Duodenal mucosa (tissue), 2 donors: ENCODE measurements at regions not wholly inside any gene's neighbourhood (a gene's known extent, or its start where the extent isn't known, plus 50 kb on each side); places are given as distances from the start of the nearest gene placed in this dataset.
"Not testable (repeated sequence)": the region's sequence is repeated elsewhere in the genome, so short reads cannot be mapped to it uniquely, and the experiment has no call there.

Experiments used
- H3K27ac ChIP-seq: one replicate; pipeline ENCODE4 v1.7.0; 2013; ENCODE audit warnings: low read depth, low read length
- H3K27me3 ChIP-seq, 2 donors: one replicate each; pipeline ENCODE4 v1.7.0; 2013; ENCODE audit warnings: low read length in 2 of 2, control low read depth in 1 of 2; ENCODE audit not compliant: insufficient read depth in 2 of 2, control insufficient read depth in 1 of 2
- H3K36me3 ChIP-seq, 2 donors: one replicate each; pipeline ENCODE4 v1.7.0; 2013; ENCODE audit warnings: low read length in 2 of 2, control low read depth in 1 of 2; ENCODE audit not compliant: insufficient read depth in 2 of 2, control insufficient read depth in 1 of 2
- H3K4me1 ChIP-seq, 2 donors: one replicate each; pipeline ENCODE4 v1.7.0; 2013; ENCODE audit warnings: low read length in 2 of 2, control low read depth in 1 of 2; ENCODE audit not compliant: insufficient read depth in 2 of 2, control insufficient read depth in 1 of 2
- H3K4me3 ChIP-seq, 2 donors: one replicate each; pipeline ENCODE4 v1.7.0; 2013; ENCODE audit warnings: low read length in 2 of 2, low read depth in 1 of 2
- H3K9ac ChIP-seq, 2 donors: one replicate each; pipeline ENCODE4 v1.7.0; 2013; ENCODE audit warnings: low read length in 2 of 2, low read depth in 1 of 2
- H3K9me3 ChIP-seq, 2 donors: one replicate each; pipeline ENCODE4 v1.7.0; 2013; ENCODE audit warnings: low read length in 2 of 2, control low read depth in 1 of 2; ENCODE audit not compliant: control insufficient read depth in 1 of 2

- Histone ChIP-seq H3K36me3 (no peaks in the 10 kb centered on the region), H3K27me3 (no peaks in the 10 kb centered on the region), H3K27ac (no peak overlapping the region), H3K4me3 (no peak overlapping the region), H3K9me3 (peaks cover 0 to 3% of the 10 kb centered on the region in 2 donors), H3K4me1 (no peaks in the 10 kb centered on the region), H3K9ac (no peak overlapping the region)
Measured at GRCh38 chr2:221897718-221898117, 325.6 kb upstream of the EPHA4 start.

- no peaks in the 10 kb centered on the region for H3K4me1 ChIP-seq
- H3K27me3 ChIP-seq: no peaks in the 10 kb centered on the region
- no peaks in the 10 kb centered on the region for H3K36me3 ChIP-seq
- H3K4me3 ChIP-seq: no peak overlapping the region
- H3K27ac ChIP-seq: no peak overlapping the region
- H3K9ac ChIP-seq: no peak overlapping the region
- H3K9me3 ChIP-seq: peaks cover 0 to 3% of the 10 kb centered on the region in 2 donors
Measured at GRCh38 chr2:221896505-221897151, 324.5 kb upstream of the EPHA4 start.

GRCh38 chr2:221895366-221896121 lies 323.4 kb upstream of the EPHA4 start:
- Histone ChIP-seq H3K36me3 (no peaks in the 10 kb centered on the region), H3K9me3 (peaks cover 0 to 3% of the 10 kb centered on the region in 2 donors), H3K27me3 (no peaks in the 10 kb centered on the region), H3K4me3 (no peak overlapping the region), H3K4me1 (no peaks in the 10 kb centered on the region), H3K9ac (no peak overlapping the region), H3K27ac (no peak overlapping the region)

GRCh38 chr2:221893501-221893900 lies 321.4 kb upstream of the EPHA4 start:
- Histone ChIP-seq H3K9me3 (peaks cover 0 to 3% of the 10 kb centered on the region in 2 donors), H3K36me3 (no peaks in the 10 kb centered on the region), H3K4me1 (no peaks in the 10 kb centered on the region), H3K9ac (no peak overlapping the region), H3K27ac (no peak overlapping the region), H3K4me3 (no peak overlapping the region), H3K27me3 (no peaks in the 10 kb centered on the region)

- not testable (repeated sequence) for H3K4me1 ChIP-seq, H3K27ac ChIP-seq, H3K4me3 ChIP-seq, H3K9me3 ChIP-seq, H3K9ac ChIP-seq, H3K36me3 ChIP-seq, H3K27me3 ChIP-seq
Measured at GRCh38 chr2:221892006-221892405, 319.9 kb upstream of the EPHA4 start.

- Histone ChIP-seq H3K27me3 (no peaks in the 10 kb centered on the region), H3K9me3 (no peaks in the 10 kb centered on the region), H3K9ac (no peak overlapping the region), H3K4me3 (no peak overlapping the region), H3K4me1 (no peaks in the 10 kb centered on the region), H3K27ac (no peak overlapping the region), H3K36me3 (no peaks in the 10 kb centered on the region)
Measured at GRCh38 chr2:221883976-221884375, 311.9 kb upstream of the EPHA4 start.

- Histone ChIP-seq H3K4me1 (no peaks in the 10 kb centered on the region), H3K27me3 (no peaks in the 10 kb centered on the region), H3K9ac (no peak overlapping the region), H3K9me3 (no peaks in the 10 kb centered on the region), H3K27ac (no peak overlapping the region), H3K36me3 (no peaks in the 10 kb centered on the region), H3K4me3 (no peak overlapping the region)
Measured at GRCh38 chr2:221876016-221876415, 303.9 kb upstream of the EPHA4 start.

GRCh38 chr2:221874444-221874843 lies 302.3 kb upstream of the EPHA4 start:
- no peak overlapping the region for H3K4me3 ChIP-seq
- no peaks in the 10 kb centered on the region for H3K9me3 ChIP-seq
- H3K36me3 ChIP-seq: no peaks in the 10 kb centered on the region

GRCh38 chr2:221857719-221858118 lies 285.6 kb upstream of the EPHA4 start:
- Histone ChIP-seq H3K36me3 (no peaks in the 10 kb centered on the region), H3K27me3 (no peaks in the 10 kb centered on the region)

More at GRCh38 chr2:221874444-221874843, 302.3 kb upstream of the EPHA4 start:
- H3K4me1 ChIP-seq: no peaks in the 10 kb centered on the region
- H3K9ac ChIP-seq: no peak overlapping the region
- H3K27ac ChIP-seq: no peak overlapping the region
- no peaks in the 10 kb centered on the region for H3K27me3 ChIP-seq

GRCh38 chr2:221853297-221853696 lies 281.2 kb upstream of the EPHA4 start:
- no peak overlapping the region for H3K27ac ChIP-seq
- H3K4me1 ChIP-seq: no peaks in the 10 kb centered on the region

More at GRCh38 chr2:221857719-221858118, 285.6 kb upstream of the EPHA4 start:
- no peak overlapping the region for H3K4me3 ChIP-seq
- no peak overlapping the region for H3K27ac ChIP-seq
- H3K4me1 ChIP-seq: no peaks in the 10 kb centered on the region
- no peaks in the 10 kb centered on the region for H3K9me3 ChIP-seq
- no peak overlapping the region for H3K9ac ChIP-seq

More at GRCh38 chr2:221853297-221853696, 281.2 kb upstream of the EPHA4 start:
- Histone ChIP-seq H3K27me3 (no peaks in the 10 kb centered on the region), H3K4me3 (no peak overlapping the region), H3K9me3 (no peaks in the 10 kb centered on the region), H3K9ac (no peak overlapping the region), H3K36me3 (no peaks in the 10 kb centered on the region)
